GM19023 (cell line): ENCODE measurements at regions not wholly inside any gene's neighbourhood (a gene's known extent, or its start where the extent isn't known, plus 50 kb on each side); places are given as distances from the start of the nearest gene placed in this dataset.
A peak's percentile ranks its signal among the peaks of the same experiment; 100 is the strongest.

Experiments
- ATAC-seq: cut with Tn5 transposase; IDR thresholded peaks from one replicate; pipeline ENCODE4 v1.9.1; 2021; ENCODE audit warnings: mild to moderate bottlenecking, moderate library complexity; ENCODE audit not compliant: unreplicated experiment

DNA sequence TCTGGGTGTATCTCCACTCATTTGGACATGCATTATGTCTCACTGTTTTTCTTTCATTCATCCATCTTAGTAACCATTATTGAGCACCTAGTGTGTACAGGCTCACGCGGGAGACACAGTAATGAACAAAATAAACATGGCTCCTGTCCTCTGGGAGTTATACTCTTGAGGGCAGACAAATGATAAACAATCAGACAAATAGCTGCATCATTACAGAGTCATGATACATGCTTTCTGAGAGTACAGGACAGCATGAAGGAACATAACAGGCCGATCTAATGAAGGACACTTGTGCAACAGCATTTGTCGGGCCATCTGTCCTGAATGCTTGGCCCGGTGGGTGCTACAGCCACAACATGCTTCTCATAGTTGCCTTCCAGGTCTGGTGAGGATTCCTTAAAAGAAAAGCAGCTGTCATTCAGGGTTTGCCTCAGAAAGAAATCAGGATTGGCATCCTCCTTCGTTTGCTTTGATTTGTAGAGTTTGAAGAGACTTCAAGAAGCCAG lies 77.2 kb upstream of the EGLN3 start:
- ATAC-seq: no peak

DNA sequence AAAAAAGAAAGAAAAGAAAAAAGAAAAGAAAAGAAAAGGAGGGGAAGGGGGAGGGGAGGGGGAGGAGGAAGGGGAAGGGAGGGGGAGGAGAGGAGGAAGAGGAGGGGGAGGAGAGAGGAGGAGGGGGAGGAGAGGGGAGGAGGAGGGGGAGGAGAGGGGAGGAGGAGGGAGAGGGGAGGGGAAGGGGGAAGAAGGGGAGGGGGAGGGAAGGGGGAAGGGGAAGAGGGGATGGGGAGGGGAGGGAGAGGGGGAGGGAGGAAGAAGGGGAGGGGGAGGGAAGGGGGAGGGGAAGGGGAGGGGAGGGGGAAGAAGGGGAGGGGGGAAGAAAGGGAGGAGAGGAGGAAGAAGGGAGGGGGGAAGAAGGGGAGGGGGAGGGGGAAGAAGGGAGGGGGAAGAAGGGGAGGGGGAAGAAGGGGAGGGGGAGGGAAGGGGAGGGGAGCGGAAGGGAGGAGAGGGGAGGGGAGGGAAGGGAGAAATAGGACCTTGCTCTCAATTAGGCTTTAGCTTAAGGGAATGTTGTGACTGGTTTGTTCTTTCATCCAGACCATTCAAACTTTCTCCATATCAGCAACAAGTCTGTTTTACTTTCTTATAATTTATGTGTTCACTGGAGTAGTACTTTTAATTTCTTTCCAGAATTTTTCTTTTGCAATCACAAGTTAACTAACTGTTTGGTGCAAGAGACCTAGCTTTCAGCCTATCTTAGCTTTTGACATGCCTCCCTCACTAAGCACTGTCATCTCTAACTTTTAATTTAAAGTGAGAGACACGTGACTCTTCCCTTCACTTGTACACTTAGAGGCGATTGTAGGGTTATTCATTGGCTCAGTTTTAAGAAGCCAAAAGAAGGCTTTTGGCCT lies 76.5 kb upstream of the EGLN3 start:
- ATAC-seq: no peak

DNA sequence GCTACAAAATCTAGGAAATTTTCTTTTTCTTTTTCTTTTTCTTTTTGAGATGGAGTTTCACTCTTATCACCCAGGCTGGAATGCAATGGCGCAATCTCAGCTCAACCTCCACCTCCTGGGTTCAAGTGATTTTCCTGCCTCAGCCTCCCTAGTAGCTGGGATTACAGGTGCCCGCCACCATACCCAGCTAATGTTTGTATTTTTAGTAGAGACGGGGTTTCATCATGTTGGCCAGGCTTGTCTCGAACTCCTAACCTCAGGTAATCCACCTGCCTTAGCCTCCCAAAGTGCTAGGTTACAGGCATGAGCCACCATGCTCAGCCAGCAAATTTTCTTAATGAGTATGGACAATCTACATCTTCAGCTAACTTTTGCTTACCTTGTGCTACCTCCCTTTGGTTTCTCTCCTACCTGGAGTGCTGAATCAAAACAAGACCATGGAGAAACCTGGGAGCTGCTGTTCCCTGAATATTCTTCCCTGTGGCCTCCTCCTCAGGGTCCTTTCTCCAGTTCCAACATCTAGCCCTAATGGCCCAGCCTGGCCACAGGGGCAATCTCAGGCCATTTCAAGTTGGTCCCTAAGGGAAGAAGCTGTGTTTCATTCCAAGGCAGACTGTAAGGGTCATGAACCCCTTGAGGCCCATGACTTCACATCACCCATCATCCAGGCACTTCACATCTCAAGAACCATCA lies 74.6 kb upstream of the EGLN3 start:
- ATAC-seq: no peak

DNA sequence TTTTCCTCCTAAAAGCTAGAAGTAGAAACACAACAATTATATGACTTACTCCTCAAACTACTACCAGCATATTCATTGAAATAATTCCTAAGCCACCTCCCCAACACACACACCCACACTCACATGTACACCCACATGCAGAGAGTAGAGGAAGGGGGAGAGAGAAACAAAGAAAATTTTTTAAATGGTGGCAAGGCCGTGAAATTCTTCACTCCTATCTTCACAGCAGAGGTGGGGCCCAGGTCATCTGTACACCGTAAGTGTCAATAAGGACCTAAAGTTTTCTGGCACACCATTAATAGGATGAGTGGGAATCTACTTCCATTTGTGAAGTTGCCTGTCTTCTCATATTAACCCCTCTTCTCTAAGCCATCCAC lies 73.9 kb upstream of the EGLN3 start:
- ATAC-seq: no peak

DNA sequence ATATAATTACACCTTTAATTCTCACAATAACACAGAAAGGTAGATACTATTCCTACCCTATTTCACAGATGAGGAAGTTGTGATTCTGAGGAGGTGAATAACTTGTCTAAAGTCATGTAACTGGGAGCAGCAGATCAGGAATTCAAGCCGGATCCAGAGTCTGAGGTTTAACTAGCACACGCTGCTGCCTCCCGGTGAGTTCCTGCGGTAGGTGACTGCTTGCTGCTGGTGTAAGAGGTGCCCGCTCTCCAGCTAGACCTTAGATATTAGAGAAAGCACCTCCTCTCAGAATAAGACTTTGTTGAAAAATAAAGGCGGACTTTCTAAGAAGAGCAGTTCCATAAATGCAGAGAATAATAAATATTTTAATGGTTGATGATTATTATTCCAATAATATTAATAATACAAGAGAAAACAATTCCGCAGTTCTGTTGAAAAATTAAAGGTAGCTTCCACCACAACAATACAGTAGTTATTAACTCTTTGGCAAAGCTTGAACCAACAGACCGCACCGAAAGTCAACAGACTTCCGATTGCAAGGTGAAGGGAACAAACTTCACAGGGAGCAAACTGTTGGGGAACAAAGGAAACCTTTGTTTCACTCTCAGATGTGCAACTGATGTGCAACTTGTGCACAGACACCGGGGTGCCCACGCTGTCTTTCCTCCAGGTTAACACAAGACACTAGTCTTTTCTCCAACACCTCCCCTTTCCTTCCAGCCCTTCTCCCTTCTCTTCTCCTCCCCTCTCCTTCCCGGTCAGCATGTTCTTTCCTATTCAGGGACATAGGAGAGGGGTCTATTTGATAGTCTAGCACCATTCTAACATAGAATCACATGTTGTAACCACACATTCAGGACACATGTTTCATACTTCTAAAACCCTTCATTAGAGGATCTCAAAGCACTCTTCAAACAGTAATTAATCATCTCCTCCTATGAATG lies 73.2 kb upstream of the EGLN3 start:
- no peak for ATAC-seq

DNA sequence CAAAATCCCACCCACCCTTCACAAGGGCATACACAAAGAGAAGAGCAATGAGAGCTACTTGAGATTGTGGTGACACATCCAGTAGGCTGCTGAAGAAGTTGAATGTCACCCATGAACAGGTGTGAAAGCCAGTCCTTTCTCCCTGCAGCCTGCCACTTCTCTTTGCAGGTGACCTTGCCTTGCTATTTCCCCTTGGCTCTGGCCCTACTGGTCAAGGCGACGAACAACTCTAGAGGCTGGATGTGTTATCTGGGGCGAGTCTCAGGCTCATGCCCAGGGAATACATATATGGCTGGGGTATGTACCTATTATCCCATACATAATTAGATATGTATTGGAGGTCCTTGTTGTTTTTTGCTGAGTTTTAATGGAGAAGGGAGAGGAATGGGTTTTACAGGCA lies 70.2 kb upstream of the EGLN3 start:
- no peak for ATAC-seq

DNA sequence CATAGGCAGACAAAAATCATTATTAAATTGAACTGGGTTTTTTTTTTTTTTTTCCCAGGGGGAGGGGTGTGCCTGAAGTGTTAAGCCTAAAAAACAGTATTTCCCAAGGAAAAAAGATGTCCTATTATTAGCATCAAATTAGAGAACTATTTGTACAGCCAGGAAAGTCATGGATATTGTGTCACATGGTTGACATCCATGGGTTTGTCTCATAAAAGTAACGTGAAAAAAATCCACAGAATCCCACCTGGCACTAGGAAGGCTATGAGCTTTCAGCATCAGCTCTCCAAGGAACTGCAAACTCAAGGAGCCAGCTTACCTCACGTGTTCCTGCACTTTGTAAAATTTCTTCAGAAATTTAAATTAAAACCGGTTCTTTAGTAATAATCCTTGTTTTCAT lies 69.1 kb upstream of the EGLN3 start:
- ATAC-seq: no peak

DNA sequence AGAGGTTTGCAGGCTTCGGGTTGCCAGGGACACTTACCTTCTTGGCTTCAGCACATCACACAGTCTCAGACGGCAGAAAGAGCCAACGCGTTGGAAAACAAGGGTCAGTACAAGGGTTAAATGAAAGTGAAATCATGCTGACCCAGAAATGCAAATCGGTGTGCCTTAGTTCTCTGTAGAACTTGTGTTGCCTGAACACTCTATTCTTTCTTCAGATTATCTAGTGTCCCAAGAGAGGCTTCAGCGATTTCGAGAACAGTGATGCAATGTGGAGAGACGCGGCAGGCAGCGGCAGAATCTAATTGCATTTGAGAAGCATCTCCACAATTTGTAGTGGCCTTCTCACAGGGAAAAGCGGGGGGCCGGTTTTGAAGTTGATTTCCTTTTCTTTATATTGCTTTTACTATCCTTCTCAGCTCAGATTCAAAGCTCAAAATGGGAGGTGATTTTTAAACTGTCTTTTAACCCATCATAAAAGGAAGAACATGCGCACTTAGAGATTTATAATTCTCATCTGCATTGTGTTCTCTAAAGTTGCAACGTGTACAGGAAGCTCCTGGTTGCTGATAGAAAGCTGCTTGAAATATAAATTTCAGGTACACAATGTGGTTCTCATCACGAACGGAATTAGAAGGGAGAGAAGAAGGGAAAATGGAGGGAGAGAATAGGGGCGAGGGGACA lies 67.8 kb upstream of the EGLN3 start:
- ATAC-seq: peak; percentile 77

DNA sequence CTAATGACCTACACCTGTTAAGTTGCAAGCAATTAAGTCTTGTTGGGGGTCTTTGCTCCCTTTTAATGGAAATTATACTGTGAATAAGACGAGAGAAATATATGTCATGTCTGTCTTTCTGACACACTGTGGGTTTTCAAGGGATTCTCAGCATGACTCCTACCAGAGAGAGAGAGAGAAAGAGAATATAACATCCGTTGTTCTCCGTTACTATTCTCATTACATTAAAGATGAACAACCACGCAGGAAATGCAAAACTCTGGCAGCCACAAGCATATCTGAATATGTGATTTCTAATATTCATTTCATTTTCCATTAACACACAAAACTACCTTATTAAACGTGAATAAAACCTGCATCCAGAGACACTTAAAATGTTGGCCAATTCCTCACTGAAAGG lies 67.3 kb upstream of the EGLN3 start:
- ATAC-seq: peak; percentile 7

DNA sequence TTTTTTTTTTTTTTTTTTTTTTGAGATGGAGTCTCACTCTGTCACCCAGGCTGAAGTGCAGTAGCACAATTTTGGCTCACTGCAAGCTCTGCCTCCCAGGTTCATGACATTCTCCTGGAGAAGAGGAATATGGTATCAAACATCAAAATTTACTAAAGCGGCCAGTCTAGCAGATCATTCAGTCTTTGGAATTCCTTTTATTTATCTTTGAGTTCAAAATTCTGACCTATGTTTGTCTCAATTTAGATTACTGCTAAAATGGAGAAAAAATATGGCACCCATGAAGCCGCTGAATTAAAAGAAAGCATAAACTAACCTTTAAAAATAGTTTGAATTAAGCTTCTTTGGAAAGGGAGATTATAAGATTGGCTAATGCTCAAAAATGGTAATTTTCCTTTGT lies 64.5 kb upstream of the EGLN3 start:
- no peak for ATAC-seq

DNA sequence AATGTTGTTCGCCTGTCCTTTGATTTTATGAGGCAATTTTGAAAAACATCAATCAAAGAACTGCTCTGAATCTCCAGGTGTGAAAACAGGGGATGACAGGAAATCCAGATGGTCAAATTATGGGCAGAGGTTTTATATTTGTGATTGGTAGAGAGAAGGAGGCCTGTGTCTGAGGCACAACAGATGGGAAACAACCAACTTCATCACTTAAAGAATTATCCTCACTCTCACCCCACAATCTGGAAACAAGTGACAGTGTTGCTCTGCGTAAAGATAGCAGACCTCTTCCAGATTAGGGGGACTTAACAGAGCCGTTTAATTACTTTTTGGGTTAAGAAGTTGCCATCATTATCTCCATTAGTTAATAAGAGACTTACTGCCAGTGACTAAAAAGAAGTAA lies 64.1 kb upstream of the EGLN3 start:
- no peak for ATAC-seq

DNA sequence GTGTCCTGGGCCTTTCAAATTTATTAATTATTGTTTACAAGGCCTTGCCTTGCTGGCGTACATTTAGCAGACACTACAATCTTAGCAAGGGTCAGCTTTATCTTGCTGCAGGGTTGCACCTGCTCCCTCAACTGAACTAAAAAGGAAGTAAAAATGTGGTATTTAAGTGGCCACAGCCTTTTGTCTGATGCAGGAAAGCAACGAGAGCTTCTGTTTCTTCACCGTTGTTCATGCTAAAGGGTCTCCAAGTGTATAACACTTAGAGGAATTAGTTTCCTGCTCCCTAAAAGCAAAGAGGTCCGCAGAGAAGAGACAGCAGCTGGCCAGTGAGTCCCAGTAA lies 62.8 kb upstream of the EGLN3 start:
- ATAC-seq: peak; percentile 52

DNA sequence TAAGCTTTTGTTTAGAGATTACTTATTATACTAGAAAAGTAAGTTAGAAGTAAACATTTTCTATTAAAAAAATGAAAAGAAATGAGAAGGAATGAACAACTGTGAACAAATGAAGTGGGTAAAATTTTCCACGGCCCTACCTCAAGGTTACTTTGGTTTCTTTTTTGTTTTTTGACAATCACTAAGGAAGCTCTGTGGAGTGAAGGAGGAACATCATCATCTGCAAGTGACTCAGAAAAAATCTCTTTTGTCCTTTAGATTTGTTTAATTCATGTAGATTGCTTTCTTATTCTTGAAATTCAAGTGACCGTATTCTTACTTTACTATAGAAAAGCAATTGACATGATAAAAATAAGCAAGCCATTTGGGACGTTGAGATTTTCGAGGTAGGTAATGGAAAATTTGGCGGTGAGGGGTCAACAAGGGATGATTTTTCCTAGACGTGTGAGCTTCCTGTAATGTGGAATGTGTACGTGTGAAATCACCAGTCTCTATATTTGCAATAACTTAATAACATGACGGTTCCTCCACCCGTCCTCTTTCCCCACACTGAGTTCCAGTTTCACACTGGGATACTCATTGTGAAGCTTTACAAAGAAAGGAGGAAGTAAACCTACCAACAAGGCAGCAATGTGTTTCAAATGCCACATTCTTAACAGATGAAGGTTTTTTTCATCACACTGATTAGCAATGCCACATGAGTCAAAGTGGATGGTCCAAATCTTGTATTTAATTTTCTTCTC lies 62.3 kb upstream of the EGLN3 start:
- peak; percentile 72 for ATAC-seq

DNA sequence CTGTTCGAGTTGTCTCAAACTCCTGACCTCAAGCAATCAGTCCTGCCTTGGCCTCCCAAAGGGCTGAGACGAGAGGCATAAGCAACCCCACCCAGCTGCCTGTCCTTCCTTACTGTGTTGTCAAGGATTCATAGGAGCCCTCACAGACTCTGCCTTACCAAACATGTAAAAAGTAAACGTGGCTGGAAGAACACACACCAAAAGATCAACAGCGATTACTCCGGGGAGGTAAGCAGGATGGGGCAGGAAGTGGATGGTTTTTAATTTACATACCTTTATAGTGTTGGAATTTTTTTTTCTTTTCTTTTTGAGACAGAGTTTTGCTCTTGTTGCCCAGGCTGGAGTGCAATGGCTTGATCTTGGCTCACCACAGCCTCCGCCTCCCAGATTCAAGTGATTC lies 61.5 kb upstream of the EGLN3 start:
- ATAC-seq: no peak

DNA sequence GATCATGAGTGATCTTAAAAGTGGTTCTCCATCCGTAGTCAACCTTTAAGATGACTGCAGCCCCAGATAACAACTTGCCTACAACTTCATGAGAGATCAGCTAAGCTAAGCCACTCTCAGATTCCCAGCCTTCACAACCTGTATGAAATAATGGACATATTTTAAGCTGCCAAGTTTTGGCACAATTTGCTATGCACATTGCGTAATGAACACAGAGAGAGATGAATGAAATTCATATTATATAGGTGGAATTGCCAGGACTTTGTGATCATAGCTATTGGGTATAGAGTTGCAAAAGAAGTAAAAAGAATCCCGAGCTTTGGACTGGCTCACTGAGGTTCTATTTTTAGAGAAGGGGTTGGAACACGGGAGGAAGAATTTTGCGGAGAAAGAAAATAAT lies 59.1 kb upstream of the EGLN3 start:
- no peak for ATAC-seq

DNA sequence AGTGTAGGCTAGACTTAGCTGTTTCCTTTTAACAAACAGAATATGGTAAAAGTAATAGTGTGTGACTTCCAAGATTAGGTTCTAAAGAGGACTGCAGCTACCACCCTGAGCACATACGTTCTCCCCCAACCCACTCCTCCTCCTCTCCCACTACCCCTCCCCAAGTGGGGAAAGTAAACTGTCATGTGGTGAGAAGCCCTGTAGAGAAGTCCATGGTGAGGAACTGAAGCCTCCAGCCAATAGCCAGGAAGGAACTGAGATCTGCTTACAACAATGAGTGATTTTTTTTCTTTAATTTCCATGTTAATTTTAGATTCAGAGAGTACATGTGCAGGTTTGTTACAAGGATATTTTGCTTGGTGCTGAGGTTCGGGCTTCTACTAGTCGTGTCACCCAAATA lies 57.0 kb upstream of the EGLN3 start:
- ATAC-seq: no peak

DNA sequence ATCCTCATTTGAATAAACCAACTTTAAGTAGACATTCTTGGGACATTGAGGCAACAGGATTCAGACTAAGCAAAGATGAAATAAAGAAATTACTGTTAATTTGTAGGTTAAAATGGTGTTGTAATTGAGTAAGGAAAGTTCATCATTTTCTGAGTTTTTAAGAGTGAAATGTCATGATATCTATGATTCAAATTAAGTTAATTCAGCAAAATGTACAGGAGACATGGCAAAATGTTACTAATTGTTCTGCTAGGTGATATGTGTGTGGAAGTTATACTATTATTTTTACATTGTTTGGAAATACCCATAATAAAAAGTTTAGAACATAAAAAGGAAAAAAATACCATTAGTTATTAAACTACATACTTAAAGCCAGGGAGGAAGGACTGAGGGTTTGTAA lies 55.0 kb upstream of the EGLN3 start:
- ATAC-seq: no peak

DNA sequence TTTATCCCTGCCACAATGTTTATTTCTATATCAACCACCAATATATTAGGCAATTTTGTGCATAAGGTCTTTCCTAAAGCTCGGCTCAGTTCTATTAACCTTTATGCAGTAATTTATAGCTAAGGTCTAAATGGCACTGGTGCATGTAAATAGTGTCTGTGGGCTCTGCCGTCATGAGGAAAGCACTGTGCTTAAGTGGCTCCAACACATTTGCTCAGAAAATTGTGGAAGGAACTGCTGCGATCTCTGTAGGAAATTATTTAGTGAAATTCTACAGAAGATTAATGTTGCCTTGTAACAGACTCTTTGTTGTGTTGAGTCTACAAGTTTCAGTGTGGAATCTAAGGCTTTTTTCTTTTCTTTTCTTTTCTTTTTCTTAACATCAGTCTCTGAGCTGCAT lies 54.0 kb upstream of the EGLN3 start:
- no peak for ATAC-seq

DNA sequence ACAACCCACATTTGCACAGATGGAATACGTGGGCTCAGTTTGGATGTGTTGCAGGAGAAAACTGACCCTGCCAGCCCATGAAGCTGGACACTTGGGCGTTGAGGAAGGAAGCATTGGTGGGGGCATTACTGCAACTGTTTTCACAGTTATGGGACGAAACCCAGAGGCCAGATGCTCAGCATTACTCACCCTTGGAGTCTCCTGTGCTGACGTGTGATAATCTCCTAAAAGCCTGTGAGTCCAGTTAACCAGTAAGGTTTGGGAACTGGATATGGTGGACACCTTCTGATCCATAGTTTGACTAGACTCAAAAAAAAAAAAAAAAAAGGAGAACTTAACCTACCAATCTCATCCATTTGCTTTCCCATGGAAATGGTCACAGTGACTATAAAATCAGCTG lies 52.8 kb upstream of the EGLN3 start:
- no peak for ATAC-seq

DNA sequence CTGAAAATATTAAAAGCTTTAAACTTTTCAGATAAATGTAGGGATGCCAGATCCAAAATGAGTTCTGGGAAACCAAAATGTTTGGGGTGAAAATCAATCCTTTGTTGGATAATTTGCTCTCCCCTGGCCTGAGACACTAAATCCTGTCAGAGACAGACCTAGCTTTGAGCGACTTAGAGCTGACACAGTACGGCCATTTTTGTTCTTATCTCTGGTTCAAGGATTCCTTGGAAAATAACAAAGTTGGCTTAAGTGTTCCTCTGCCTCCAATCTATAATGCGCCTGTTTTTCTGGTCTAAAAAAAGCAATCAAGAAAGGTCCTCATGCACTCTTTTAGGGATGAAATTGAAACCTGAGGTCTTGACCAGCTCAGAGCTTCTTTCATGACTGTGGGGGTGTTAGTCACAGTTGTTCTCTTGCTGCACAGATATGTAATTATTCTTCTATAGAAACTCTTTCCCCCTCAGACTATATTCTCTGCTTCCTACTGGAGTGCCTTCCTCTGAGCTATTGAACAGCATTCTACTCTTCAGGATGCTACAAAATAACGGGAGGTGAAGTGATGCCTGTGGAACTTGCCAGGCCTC lies 52.3 kb upstream of the EGLN3 start:
- no peak for ATAC-seq
